ENCODE measurements at regions not wholly inside any gene's neighbourhood (a gene's known extent, or its start where the extent isn't known, plus 50 kb on each side); places are given as distances from the start of the nearest gene placed in this dataset.

DNA sequence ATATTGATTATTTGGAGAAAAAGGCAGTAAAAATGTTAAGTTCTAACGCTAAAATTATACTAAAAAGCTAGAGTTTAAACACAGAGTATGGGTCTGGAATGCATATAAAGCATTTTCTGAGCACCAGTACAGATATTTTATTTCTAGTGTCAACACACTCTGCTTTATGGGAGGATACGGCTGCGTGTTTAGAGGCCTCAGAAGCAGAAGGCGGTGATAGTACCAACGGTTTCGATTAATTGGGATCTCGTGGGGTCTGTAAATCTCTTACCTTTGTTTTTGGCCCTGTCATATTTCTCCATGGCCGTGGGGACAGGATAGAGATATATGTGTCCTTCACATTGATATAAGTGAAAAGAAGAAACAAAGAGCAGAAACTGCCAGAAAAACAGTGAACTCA, 206.8 kb upstream of the NTM start:
- no peak for TF ChIP-seq CTCF (conservative IDR thresholded peaks at IDR 0.05; ENCODE audit: control insufficient read depth, insufficient read depth, low read depth, low read length)

GRCh38 chr11:131165036-131165435, 205.4 kb upstream of the NTM start:
- TF ChIP-seq CTCF (conservative IDR thresholded peaks at IDR 0.05; ENCODE audit: control insufficient read depth, insufficient read depth, low read depth, low read length), result no peak
- no peak for DNase-seq (ENCODE audit: low read depth)

More for the DNA sequence above, 206.8 kb upstream of the NTM start:
- H3K4me3 ChIP-seq (ENCODE audit: control insufficient read depth, low read depth, low read length), result no peak overlapping the region
- no peak for DNase-seq (ENCODE audit: low read depth)

GRCh38 chr11:131168839-131169713, 201.3 kb upstream of the NTM start:
- DNase-seq (ENCODE audit: low read depth), result no peak
- TF ChIP-seq CTCF (conservative IDR thresholded peaks at IDR 0.05; ENCODE audit: control insufficient read depth, insufficient read depth, low read depth, low read length), result no peak
- H3K4me3 ChIP-seq (ENCODE audit: control insufficient read depth, low read depth, low read length), result no peak overlapping the region

More at GRCh38 chr11:131165036-131165435, 205.4 kb upstream of the NTM start:
- no peak overlapping the region for H3K4me3 ChIP-seq (ENCODE audit: control insufficient read depth, low read depth, low read length)

DNA sequence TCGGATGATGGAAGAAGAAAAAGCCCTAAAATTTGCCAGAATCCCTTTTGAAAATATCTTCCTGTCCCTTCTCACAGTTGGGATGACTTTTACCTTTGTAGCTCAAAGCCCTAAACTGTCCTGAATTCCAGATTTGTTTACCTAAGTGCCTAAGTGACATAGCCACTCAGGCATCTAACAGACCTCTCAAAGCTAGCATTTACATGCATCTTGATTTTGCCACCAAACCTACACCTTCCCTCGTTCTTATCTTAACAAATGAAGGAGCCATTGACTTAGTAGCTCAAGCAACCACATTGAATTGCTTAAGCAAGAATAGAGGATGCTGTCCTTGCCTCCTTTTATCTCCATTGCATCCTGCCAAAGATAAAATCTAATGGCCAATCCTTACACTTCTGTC, 198.4 kb upstream of the NTM start:
- no peak for DNase-seq (ENCODE audit: low read depth)
- no peak overlapping the region for H3K4me3 ChIP-seq (ENCODE audit: control insufficient read depth, low read depth, low read length)
- no peak for TF ChIP-seq CTCF (conservative IDR thresholded peaks at IDR 0.05; ENCODE audit: control insufficient read depth, insufficient read depth, low read depth, low read length)

GRCh38 chr11:131178020-131178419, 192.4 kb upstream of the NTM start:
- H3K4me3 ChIP-seq (ENCODE audit: control insufficient read depth, low read depth, low read length), result no peak overlapping the region
- DNase-seq (ENCODE audit: low read depth), result no peak
- TF ChIP-seq CTCF (conservative IDR thresholded peaks at IDR 0.05; ENCODE audit: control insufficient read depth, insufficient read depth, low read depth, low read length), result no peak

GRCh38 chr11:131178596-131178995, 191.8 kb upstream of the NTM start:
- no peak for DNase-seq (ENCODE audit: low read depth)
- H3K4me3 ChIP-seq (ENCODE audit: control insufficient read depth, low read depth, low read length), result no peak overlapping the region
- no peak for TF ChIP-seq CTCF (conservative IDR thresholded peaks at IDR 0.05; ENCODE audit: control insufficient read depth, insufficient read depth, low read depth, low read length)
